ENCODE measurements at regions not wholly inside any gene's neighbourhood (a gene's known extent, or its start where the extent isn't known, plus 50 kb on each side); places are given as distances from the start of the nearest gene placed in this dataset.

DNA sequence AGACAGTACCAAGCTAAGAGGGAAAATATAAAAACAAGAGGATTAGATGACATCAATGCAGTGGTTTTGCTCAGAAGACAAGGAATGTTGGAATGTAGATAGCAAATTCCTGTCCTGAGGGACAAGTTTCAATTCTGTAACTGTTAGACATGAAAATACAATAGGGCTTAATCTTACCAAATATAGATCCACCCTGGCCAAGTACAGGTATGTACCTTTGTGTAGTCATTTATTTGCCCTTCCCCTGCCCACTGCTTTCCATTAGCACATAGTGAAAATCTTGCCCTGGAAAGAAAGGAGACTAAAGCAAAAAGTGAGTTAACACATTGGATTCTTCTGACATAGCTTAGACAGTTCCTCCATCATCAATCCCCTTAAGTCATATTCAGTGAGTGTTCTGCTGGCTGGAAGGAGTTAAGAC, 389.0 kb upstream of the THBS1 start:
- H3K9me3 Mint-ChIP-seq: peaks cover 3% of the 10 kb centered on the region; the same call in 1 of the 2 replicates
- TF ChIP-seq, protein P1, sequence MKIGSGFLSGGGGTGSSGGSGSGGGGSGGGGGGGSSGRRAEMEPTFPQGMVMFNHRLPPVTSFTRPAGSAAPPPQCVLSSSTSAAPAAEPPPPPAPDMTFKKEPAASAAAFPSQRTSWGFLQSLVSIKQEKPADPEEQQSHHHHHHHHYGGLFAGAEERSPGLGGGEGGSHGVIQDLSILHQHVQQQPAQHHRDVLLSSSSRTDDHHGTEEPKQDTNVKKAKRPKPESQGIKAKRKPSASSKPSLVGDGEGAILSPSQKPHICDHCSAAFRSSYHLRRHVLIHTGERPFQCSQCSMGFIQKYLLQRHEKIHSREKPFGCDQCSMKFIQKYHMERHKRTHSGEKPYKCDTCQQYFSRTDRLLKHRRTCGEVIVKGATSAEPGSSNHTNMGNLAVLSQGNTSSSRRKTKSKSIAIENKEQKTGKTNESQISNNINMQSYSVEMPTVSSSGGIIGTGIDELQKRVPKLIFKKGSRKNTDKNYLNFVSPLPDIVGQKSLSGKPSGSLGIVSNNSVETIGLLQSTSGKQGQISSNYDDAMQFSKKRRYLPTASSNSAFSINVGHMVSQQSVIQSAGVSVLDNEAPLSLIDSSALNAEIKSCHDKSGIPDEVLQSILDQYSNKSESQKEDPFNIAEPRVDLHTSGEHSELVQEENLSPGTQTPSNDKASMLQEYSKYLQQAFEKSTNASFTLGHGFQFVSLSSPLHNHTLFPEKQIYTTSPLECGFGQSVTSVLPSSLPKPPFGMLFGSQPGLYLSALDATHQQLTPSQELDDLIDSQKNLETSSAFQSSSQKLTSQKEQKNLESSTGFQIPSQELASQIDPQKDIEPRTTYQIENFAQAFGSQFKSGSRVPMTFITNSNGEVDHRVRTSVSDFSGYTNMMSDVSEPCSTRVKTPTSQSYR (CRISPR knock-in tag; IDR thresholded peaks at IDR 0.05): no peak
- TF ChIP-seq, protein P2, sequence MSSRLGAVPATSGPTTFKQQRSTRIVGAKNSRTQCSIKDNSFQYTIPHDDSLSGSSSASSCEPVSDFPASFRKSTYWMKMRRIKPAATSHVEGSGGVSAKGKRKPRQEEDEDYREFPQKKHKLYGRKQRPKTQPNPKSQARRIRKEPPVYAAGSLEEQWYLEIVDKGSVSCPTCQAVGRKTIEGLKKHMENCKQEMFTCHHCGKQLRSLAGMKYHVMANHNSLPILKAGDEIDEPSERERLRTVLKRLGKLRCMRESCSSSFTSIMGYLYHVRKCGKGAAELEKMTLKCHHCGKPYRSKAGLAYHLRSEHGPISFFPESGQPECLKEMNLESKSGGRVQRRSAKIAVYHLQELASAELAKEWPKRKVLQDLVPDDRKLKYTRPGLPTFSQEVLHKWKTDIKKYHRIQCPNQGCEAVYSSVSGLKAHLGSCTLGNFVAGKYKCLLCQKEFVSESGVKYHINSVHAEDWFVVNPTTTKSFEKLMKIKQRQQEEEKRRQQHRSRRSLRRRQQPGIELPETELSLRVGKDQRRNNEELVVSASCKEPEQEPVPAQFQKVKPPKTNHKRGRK (CRISPR knock-in tag; IDR thresholded peaks at IDR 0.05; ENCODE audit: borderline replicate concordance): no peak
- TF ChIP-seq, protein P3, sequence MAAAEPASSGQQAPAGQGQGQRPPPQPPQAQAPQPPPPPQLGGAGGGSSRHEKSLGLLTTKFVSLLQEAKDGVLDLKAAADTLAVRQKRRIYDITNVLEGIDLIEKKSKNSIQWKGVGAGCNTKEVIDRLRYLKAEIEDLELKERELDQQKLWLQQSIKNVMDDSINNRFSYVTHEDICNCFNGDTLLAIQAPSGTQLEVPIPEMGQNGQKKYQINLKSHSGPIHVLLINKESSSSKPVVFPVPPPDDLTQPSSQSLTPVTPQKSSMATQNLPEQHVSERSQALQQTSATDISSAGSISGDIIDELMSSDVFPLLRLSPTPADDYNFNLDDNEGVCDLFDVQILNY (CRISPR knock-in tag; IDR thresholded peaks at IDR 0.05): no peak
- TF ChIP-seq FOXP1 (CRISPR knock-in tag; IDR thresholded peaks at IDR 0.05; ENCODE audit: borderline replicate concordance) (no peak), KAT7 (CRISPR knock-in tag; IDR thresholded peaks at IDR 0.05; ENCODE audit: borderline replicate concordance) (no peak), ESRRA (CRISPR knock-in tag; IDR thresholded peaks at IDR 0.05; ENCODE audit: borderline replicate concordance) (no peak)
- H3K36me3 Mint-ChIP-seq: no peaks in the 10 kb centered on the region
- no peak overlapping the region for H3K4me3 Mint-ChIP-seq
- POLR2A ChIA-PET: no interaction called here
- CTCF ChIA-PET: no interaction called here
- peaks cover 10% of the 10 kb centered on the region for H3K4me1 Mint-ChIP-seq
- no peak for DNase-seq (ENCODE audit: low spot score)
- no peaks in the 10 kb centered on the region for H3K27me3 Mint-ChIP-seq (ENCODE audit: low read depth)
- no peak for ATAC-seq
- H3K27ac Mint-ChIP-seq: no peak overlapping the region

DNA sequence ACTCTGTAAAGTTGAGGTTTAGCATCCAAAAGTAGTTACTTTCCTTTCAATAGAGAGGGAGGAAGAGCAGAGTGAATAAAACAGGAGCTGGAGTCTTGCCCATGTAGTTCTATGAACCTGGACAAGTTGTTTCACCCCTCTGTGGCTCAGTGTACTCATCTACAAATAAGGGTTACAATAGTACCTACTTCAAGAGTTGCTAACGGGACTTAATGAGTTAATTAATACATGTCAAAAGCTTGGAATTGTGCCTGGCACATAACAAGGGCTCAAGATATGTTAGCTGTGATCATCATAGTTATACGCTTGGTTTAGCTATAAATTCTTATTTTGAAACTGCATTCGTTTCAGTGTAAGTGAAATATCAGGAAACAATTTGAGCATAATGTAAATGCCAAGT, 388.5 kb upstream of the THBS1 start:
- H3K36me3 Mint-ChIP-seq: no peaks in the 10 kb centered on the region
- no peak for TF ChIP-seq HMGA2 (CRISPR knock-in tag; IDR thresholded peaks at IDR 0.05)
- H3K27ac Mint-ChIP-seq: no peak overlapping the region
- ChIA-PET POLR2A (no interaction called here), CTCF (no interaction called here)
- ATAC-seq (no peak), DNase-seq (ENCODE audit: low spot score) (no peak)
- H3K9me3 Mint-ChIP-seq: peaks cover 3% of the 10 kb centered on the region; the same call in 1 of the 2 replicates
- no peak overlapping the region for H3K4me3 Mint-ChIP-seq
- peaks cover 10% of the 10 kb centered on the region for H3K4me1 Mint-ChIP-seq
- no peaks in the 10 kb centered on the region for H3K27me3 Mint-ChIP-seq (ENCODE audit: low read depth)

DNA sequence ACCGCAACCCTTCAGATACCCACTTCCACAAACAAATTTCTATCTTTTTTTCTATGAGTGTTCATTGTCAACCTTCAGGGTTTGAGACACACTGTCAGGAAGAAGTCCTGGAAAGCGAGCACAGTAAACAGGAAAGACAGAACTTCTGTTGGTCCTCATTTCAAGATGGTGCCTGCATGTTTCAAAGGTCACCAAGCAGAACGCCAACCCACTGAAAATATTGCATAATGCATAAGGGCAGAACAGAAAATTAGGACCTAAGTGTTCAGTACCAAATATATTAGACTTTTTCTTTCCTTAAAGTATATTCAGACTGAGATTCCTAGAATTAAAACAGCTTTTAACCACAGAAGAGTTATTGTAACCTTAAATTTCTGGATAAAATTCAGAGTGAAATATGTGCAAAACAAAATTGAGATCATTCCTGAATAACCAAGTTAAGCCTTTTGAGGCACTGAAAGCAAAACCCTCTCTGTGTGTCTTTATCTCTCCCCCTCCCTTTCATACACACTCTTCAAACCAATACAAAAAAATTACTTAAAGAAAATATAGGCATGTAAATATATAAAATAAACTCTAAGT, 387.8 kb upstream of the THBS1 start:
- no peaks in the 10 kb centered on the region for H3K27me3 Mint-ChIP-seq (ENCODE audit: low read depth)
- DNase-seq (ENCODE audit: low spot score): no peak
- peaks cover 3% of the 10 kb centered on the region; the same call in 1 of the 2 replicates for H3K9me3 Mint-ChIP-seq
- ChIA-PET POLR2A (no interaction called here), CTCF (no interaction called here)
- H3K4me1 Mint-ChIP-seq: peaks cover 13% of the 10 kb centered on the region
- no peaks in the 10 kb centered on the region for H3K36me3 Mint-ChIP-seq
- no peak overlapping the region for H3K4me3 Mint-ChIP-seq
- ATAC-seq: no peak
- TF ChIP-seq, protein P4, sequence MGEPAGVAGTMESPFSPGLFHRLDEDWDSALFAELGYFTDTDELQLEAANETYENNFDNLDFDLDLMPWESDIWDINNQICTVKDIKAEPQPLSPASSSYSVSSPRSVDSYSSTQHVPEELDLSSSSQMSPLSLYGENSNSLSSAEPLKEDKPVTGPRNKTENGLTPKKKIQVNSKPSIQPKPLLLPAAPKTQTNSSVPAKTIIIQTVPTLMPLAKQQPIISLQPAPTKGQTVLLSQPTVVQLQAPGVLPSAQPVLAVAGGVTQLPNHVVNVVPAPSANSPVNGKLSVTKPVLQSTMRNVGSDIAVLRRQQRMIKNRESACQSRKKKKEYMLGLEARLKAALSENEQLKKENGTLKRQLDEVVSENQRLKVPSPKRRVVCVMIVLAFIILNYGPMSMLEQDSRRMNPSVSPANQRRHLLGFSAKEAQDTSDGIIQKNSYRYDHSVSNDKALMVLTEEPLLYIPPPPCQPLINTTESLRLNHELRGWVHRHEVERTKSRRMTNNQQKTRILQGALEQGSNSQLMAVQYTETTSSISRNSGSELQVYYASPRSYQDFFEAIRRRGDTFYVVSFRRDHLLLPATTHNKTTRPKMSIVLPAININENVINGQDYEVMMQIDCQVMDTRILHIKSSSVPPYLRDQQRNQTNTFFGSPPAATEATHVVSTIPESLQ (CRISPR knock-in tag; IDR thresholded peaks at IDR 0.05): no peak
- no peak for TF ChIP-seq ZNF423 (CRISPR knock-in tag; IDR thresholded peaks at IDR 0.05)
- TF ChIP-seq, protein P5, sequence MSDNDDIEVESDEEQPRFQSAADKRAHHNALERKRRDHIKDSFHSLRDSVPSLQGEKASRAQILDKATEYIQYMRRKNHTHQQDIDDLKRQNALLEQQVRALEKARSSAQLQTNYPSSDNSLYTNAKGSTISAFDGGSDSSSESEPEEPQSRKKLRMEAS (CRISPR knock-in tag; IDR thresholded peaks at IDR 0.05): no peak
- TF ChIP-seq, protein P6, sequence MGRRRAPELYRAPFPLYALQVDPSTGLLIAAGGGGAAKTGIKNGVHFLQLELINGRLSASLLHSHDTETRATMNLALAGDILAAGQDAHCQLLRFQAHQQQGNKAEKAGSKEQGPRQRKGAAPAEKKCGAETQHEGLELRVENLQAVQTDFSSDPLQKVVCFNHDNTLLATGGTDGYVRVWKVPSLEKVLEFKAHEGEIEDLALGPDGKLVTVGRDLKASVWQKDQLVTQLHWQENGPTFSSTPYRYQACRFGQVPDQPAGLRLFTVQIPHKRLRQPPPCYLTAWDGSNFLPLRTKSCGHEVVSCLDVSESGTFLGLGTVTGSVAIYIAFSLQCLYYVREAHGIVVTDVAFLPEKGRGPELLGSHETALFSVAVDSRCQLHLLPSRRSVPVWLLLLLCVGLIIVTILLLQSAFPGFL (CRISPR knock-in tag; IDR thresholded peaks at IDR 0.05; ENCODE audit: borderline replicate concordance): no peak
- TF ChIP-seq TEAD4 (CRISPR knock-in tag; IDR thresholded peaks at IDR 0.05): no peak
- TF ChIP-seq, protein P7, sequence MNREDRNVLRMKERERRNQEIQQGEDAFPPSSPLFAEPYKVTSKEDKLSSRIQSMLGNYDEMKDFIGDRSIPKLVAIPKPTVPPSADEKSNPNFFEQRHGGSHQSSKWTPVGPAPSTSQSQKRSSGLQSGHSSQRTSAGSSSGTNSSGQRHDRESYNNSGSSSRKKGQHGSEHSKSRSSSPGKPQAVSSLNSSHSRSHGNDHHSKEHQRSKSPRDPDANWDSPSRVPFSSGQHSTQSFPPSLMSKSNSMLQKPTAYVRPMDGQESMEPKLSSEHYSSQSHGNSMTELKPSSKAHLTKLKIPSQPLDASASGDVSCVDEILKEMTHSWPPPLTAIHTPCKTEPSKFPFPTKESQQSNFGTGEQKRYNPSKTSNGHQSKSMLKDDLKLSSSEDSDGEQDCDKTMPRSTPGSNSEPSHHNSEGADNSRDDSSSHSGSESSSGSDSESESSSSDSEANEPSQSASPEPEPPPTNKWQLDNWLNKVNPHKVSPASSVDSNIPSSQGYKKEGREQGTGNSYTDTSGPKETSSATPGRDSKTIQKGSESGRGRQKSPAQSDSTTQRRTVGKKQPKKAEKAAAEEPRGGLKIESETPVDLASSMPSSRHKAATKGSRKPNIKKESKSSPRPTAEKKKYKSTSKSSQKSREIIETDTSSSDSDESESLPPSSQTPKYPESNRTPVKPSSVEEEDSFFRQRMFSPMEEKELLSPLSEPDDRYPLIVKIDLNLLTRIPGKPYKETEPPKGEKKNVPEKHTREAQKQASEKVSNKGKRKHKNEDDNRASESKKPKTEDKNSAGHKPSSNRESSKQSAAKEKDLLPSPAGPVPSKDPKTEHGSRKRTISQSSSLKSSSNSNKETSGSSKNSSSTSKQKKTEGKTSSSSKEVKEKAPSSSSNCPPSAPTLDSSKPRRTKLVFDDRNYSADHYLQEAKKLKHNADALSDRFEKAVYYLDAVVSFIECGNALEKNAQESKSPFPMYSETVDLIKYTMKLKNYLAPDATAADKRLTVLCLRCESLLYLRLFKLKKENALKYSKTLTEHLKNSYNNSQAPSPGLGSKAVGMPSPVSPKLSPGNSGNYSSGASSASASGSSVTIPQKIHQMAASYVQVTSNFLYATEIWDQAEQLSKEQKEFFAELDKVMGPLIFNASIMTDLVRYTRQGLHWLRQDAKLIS (CRISPR knock-in tag; IDR thresholded peaks at IDR 0.05; ENCODE audit: borderline replicate concordance): no peak
- TF ChIP-seq, protein P8, sequence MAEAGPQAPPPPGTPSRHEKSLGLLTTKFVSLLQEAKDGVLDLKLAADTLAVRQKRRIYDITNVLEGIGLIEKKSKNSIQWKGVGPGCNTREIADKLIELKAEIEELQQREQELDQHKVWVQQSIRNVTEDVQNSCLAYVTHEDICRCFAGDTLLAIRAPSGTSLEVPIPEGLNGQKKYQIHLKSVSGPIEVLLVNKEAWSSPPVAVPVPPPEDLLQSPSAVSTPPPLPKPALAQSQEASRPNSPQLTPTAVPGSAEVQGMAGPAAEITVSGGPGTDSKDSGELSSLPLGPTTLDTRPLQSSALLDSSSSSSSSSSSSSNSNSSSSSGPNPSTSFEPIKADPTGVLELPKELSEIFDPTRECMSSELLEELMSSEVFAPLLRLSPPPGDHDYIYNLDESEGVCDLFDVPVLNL (CRISPR knock-in tag; IDR thresholded peaks at IDR 0.05; ENCODE audit: borderline replicate concordance, low read depth): no peak
- no peak for TF ChIP-seq GABPB1 (CRISPR knock-in tag; IDR thresholded peaks at IDR 0.05)
- H3K27ac Mint-ChIP-seq: no peak overlapping the region
